ENCODE measurements at regions not wholly inside any gene's neighbourhood (a gene's known extent, or its start where the extent isn't known, plus 50 kb on each side); places are given as distances from the start of the nearest gene placed in this dataset.
"Not testable (repeated sequence)": the region's sequence is repeated elsewhere in the genome, so short reads cannot be mapped to it uniquely, and the experiment has no call there.

DNA sequence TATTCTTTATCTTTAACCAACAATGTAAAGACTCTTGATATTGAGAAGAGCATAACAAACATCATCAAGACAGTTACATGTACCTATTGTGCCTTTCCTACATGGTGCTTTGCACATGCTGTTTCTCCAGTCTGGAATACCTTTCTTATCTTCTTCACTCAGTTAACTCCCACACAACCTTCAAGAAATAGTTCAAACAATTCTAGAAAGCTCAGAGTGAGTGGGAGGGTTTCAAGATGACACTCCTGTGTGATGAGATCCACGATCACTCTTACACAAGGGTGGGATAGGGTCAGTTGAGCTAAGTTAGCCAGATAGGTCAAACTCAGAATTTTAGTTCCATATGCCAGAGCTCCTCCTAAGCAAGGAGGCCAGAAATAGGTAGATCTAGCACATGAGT, 915.5 kb downstream of the NR2F1-AS1 start:
- no peak for DNase-seq

DNA sequence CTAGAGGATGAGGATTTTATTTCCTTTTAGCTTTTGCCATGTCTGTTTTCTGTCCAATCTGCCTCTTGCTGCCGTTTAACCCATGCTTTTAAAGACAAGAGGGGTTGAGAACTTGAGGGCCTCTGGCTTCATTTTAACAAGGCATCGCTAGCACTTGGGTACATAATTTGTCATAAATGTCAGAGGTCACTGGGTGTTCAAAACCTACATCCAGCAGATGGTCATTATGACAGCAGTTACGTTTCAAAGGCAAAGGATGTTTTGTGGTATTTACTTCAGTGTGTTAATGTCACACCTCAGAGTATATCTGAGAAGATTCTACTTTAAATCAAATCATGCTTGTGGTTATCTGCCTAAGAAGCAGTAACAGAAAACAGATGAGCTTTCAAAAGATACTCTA, 918.3 kb downstream of the NR2F1-AS1 start:
- no peak for DNase-seq

DNA sequence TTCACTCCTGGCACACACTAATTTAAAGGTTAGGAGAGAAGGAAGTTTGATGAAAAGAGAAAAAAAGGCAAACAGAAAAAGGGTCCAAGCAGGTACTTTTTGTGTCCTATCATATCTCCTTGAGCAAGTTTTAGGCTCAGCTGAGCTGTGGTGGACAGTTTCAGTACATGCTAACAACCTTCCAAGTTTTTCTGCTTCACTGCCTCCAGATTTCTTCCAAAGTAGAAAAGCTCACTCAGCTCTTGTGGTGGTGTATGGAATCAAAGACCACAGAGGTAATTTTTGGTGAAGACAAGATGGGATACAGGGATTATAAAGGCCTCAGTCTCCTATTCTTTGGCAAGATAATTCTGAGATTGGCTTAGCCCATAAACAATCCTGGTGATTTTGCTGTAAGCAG, 921.8 kb downstream of the NR2F1-AS1 start:
- DNase-seq = no peak

DNA sequence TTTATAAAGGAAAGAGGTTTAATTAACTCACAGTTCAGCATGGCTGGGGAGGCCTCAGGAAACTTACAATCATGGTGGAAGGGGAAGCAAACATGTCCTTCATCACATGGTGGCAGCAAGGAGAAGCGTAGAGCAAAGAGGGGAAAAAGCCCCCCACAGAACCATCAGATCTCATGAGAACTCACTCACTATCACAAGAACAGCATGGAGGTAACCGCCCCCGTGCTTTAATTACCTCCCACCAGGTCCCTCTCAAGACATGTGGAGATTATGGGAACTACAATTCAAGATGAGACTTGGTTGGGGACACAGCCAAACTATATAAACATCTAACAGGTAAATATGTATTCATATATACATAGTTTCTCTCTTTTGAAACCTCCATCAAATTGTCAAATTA, 926.4 kb downstream of the NR2F1-AS1 start:
- DNase-seq = not testable (repeated sequence)

DNA sequence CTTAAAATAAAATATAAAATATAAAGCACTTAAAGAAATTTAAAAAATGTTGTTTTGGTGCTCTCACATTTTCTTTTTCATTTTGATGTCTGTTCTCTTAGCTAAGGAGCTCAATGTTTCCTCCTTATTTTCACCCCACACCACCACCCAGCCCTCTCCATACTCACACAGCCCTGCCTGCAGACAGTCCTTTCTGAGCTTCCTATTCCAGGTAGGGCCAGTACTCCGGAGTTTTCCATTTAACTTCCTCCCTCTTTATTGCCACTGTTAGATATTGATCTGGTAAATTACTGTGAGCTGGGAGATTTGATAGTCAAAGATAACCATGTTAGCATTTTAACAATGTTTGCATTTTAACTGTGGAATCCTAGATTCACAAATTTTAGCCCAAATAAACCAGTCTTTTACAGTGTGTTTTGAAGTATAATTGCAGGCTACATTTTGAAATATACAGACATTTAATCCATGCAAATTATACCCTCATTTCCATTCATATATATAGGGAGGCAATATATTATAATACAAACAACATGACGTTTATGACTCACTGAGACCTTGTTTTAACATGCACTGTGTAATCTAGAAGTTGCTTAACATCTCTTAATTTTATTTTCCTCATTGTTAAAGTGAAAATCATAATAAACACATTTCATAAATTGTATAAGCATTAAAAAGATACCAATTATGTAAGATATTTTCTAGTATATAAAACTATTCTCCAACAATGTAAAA, 927.1 kb downstream of the NR2F1-AS1 start:
- no peak for DNase-seq

DNA sequence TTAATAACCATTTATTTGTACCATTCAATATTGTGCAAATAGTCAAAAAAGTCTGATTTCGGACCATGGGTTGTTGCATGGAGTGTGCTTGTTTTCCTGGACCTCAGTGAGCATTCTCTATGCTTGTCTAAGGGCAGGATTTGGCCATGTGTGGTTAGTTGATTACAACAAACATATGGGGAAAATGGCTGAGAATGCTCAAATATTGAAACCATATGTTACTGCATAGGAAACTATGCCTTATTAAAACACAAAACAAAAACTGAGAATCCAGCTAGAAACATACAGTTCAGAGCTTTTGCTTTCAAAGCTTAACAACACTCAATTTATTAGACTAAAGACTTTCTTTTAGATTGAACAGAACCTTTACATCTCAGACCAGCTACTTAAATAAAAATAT, 928.3 kb downstream of the NR2F1-AS1 start:
- no peak for DNase-seq

DNA sequence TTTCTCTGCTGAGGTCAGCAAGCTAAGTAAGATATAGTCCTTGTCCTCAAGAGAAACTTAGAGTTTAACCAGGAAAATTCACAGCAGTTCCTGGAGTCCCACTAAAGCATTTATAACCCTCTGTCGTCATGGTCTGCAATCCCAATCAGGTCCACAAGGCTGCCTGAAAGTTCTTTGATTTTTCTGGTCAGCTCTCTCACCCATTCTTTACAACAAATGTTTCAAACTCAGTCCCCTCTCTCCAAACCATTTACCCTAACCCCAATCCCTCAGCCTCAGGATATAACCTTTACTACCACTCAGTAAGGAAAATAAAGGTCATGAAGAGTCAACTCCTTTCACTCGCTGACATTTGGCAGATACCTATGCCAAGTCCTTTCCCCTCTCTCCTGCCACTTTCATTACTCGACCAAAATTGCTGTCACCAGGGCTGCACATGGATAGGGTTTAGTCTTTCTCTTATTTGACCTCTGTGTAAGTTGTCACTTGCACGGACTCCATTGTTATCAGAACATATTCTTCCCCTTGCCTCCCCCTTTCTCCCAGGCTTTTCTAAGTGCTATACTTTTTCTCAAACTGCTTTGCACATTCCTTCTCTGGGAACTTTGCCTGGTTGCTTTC, 936.6 kb downstream of the NR2F1-AS1 start:
- DNase-seq = no peak

DNA sequence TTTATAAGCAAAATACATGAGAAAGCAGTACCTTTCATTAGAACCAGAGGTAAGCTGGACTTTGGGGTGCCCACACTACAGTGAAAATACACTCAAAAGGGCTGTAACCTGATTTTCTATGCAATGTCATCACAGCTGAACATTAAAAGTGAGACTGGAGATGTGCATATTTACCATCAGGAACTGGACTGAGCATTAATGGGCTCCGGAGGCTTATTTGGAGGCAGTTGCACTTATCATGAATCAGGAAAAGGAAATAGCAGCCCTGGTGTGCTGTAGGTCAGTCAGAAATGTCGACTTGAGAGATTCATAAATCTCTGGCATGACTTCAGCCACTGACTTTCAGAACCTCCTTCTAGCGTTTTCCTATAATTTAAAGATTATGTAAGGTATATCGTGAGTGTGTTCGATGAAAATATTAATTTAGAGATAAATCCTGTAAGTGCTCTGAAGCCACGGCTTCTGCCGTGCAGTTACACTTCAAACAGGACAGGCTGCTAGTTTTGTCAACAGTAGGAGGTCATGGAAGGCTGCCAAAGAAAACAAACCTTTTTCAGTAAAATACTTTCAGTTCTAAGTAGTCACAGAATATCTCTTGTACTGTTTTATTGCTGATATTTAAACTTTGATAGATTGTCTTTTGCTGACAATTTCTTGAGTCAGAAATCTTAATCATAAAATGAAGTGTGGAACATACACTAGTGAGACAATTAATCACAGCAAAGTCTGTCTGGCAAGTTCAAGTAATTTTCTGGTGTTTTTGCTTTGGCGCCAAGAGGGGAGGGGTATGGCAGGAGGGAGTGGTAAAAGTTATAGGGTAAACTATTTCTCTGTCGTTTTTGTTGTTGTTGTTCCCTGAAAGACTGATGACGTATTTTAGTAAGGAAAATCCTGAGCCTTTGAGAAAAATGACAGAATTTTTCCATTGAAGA, 939.7 kb downstream of the NR2F1-AS1 start:
- no peak for DNase-seq

DNA sequence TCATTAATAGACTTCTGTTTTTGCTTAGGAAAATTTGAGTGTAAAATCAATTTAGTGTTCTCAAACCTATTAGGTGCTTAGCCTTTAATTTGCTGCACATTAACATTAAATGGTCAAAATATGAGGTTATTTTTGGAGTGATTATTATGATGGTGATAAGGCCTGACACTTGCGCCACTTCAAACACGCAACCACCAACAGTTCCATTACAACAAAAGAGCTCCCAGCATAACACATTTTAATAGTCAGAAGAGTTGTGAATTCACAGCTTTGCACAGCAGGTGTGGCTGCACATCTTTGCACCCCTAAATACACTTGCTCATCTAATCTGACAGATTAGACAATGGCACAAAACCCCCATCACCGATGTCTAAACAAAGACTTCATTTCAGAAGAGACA, 940.7 kb downstream of the NR2F1-AS1 start:
- no peak for DNase-seq

DNA sequence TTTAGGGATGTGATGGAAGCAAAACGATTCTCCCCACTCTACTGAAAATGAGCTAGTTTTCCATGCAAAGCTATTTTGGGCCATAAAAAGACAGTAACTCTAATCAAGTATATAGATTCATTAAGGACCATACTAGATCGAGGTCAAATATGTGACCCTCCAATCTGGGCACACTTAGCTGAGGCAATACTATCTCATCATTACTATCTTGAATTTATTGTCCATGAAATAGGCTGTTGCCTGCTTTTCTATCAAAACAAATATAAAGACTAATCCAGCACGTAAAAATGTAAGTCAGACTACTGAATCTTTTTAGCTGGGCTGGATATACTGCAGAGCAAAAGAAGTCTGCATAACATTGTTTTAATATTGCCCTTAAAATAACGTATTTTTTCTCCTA, 943.1 kb downstream of the NR2F1-AS1 start:
- no peak for DNase-seq

DNA sequence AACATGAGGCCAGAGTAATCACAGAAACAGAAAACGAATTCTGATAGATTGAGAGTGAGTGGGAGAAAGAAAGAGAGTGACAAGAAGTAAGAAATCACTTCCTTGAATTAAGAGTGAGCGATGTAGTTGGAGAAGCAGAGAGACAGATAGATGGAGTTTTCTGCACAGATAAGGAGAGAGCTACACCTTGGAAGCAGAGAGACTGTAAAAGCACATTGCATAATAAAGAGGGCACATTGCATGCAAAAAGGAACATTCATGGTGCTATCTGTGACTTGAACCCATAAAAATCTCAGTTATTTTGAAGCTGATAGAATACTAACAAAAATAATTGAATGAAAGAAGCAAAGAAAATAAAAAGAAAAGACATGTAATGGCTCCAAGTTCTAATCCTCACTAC, 943.8 kb downstream of the NR2F1-AS1 start:
- DNase-seq = no peak

DNA sequence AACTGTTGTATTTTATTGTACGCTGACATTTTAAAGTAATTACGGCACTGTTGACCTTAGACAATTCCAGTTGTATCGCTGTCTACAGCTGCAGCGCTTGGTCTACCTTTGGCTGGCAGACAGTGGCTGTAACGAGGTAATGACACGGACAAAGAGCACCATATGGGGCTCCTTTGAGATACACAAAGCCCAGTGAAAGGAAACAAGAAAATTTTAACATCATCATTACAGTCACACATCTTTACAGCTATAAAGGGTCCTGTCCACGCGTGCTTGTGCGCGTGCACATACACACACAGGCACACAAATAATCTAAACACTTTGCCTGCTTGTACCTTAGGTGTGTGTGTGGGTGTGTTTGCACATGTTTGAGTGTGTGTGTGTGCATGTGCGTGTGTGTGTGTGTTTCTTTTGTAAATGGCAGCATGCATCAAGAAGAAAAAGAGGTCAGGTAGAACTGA, 946.0 kb downstream of the NR2F1-AS1 start:
- DNase-seq = no peak

DNA sequence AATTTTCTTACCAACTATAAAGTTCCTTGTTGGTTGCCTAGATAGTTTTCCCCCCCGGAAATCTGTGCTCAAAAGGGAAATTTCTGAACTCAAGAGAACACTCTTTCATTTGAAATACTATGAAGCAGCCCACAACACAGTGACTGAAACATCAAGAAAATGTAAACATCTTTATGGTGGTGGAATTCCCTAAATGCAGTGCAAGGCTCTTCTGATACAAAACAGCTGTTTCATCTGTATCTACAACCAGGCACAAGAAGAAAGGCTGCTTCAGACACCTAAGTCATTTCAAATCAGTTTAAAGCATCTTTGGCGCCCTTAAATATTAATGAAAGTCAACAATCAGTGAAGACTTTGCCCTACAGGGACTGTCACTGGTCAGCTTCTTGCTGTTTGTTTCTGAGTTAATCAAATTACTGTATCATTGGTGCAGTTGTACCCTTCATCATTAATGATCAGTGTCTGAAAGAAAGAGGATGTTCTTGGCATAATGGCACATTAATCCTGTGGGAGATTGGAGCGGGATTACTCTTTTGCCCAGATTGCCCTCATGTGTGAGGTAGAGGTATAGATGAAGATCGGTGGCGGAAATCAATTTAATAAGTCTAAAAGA, 947.0 kb downstream of the NR2F1-AS1 start:
- DNase-seq = no peak

DNA sequence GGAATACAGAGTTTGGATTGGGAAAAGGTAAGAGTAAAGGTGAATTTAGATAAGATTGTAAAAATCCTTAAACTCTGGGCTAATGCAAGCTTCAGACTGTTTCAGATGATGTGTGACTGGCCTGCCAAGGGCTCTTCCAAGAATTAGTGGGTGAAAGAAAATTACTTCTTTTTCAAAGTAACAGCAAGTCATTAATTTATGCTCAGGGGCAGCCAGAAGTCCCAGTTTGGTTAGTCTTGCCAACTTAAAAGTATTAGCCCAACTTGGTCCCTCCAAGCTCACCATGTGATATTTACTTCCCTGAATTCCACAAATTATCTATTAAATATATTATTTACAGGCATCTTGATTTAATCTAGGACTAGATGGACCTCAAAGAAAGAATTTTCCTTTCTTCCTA, 947.8 kb downstream of the NR2F1-AS1 start:
- DNase-seq = no peak

DNA sequence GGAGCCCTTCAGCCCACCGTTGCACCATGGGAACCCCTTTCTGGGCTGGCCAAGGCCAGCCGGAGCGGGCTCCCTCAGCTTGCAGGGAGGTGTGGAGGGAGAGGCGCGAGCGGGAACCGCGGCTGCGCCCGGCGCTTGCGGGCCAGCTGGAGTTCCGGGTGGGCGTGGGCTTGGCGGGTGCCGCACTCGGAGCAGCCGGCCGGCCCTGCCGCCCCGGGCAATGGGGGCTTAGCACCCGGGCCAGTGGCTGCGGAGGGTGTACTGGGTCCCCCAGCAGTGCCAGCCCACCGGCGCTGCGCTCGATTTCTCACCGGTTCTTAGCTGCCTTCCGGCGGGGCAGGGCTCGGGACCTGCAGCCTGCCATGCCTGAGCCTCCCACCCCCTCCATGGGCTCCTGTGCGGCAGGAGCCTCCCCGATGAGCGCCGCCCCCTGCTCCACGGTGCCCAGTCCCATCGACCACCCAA, 949.8 kb downstream of the NR2F1-AS1 start:
- DNase-seq = not testable (repeated sequence)

DNA sequence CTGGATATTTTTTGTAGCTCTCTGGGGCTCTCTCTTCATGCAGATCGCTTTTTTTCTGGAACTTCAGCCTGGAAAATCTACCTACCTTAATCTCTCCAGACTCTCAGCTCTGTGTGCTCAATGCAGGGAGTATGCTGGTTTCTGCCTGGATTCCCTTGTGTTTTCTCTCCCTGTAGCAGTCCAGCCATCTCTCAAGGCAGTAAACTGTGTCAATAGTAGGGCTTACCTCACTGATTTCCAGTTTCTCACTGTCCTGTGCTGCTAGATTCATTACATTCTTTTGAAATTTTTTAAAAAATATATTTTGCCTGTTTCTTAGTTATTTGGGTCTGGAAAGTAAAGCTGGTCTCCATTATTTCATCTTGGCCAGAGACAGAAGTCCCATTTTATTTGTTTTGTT, 951.4 kb downstream of the NR2F1-AS1 start:
- DNase-seq = no peak

DNA sequence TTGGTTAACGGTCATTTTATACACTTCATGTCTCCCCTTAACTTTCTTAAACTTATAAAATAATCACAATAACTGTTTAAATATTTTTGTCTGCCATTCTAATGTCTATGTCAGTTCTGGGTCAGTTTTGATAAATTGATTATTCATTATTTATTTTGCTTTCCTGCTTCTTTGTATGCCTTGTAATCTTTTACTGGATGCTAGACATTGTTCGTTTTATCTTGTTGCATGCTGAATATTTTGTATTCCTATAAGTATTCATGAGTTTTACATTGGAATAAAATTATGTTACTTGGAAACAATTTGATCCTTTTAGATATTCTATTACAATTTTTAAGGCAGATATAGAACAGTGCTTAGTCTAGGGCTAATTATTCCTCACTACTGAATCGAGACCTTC, 952.0 kb downstream of the NR2F1-AS1 start:
- no peak for DNase-seq

DNA sequence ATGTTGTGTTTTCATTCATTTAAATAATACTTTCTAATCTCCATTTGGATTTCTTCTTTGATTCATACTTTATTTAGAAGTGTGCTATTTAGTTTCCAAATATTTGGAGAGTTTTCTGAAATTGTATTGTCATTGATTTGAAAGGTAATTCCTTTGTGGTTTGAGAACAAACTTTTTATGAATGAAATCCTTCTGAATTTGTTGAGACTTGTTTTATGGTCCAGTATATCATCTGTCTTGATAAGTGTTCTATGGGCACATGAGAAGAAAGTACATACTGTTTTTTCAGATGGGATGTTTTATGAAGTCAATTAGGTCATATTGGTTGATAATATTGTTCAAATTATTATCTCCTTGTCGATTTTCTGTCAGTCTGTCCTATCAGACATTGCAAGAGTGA, 953.8 kb downstream of the NR2F1-AS1 start:
- DNase-seq = no peak

DNA sequence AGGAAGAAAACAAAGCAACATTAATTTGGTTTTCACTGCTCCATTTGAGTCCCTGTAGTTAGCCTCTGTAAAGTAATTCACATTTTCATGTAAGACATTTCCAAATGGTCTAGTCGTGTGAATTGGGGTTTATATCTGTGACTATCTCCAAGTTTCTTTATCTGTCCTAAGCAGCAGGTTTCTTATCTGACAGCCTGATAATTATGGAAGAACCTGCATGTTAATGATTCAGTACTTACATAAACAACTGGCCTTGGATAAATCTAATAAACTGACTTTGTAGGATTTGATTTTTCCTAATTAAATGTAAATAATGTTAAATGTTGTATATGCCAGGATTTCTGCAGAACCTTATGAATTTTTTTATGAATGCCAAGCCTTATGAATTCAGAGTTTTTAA, 964.9 kb downstream of the NR2F1-AS1 start:
- no peak for DNase-seq

DNA sequence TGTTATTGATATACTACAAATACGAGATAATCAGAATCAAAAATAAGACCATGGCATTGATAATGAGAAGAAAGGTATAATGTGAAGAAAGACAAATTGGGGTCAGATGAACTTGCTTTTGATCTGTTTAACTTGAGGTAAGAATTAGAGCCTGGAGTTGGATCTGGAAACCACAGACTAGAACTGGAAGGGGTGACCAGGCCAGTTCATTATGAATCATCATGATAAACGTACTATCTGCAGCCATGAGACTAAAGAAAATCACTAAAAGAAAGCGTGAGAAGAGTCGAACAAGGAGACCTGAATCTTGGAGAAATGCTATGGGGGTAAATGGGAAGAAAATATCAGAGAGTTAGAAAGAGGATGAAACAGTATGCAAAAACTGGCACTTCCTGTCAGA, 967.5 kb downstream of the NR2F1-AS1 start:
- DNase-seq = no peak

DNA sequence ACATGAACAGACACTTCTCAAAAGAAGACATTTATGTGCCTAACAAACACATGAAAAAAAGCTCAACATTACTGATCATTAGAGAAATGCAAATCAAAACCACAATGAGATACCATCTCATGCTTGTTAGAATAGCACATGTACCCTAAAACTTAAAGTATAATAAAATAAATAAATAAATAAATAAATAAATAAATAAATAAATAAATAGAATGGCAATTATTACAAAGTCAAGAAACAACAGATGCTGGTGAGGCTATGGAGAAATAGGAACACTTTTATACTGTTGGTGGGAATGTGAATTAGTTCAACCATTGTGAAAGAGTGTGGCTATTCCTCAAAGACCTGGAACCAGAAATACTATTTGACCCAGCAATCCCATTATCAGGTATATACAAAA, 970.6 kb downstream of the NR2F1-AS1 start:
- not testable (repeated sequence) for DNase-seq

DNA sequence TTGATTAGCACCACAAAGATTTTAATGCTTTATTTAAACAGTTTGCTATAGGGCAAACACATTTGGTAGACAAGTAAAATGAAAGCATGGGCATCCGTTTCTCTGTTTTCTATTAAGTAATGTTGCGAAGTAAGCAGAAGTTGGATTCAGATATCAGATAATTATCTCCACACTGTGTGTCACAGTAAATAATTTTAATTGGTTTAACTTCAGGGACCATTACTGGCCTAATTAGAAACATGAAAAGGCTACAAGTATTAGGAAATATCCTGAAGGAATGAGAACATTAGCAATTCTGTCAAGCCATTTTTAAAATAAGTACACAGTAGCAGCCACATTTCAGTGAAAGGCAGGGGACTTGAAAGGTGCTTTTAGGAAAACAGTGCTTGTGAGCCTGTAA, 975.4 kb downstream of the NR2F1-AS1 start:
- DNase-seq = no peak

DNA sequence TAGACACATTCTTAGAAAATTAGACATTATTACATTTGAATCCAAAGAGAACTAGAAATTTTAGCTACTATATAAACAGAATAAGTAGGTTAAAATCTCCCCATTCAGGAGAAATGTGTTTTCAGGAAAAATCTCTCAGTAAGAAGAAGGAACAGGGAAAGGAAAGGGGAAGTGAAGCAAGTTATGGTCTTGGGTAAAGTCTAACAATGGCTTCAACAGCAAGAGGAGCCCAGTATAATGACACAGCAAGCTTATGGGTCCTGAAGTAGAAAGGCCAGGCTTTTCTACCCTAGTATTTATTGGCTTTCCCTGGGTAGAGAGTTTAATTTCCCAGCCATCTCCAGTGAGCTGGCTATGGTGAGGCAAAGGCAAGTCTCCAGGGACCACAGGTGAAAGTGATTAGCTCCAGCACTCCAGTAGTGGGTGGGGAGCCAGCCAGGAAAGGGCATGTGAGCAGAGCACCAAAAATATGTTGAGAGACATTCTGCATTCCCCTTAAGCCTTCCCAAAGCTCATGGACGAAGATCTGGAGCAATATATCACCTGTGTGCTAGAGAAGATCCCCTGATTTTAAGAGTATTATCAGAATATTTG, 981.7 kb downstream of the NR2F1-AS1 start:
- DNase-seq = no peak
